Right lobe of liver (tissue), 4 donors: ENCODE measurements at regions not wholly inside any gene's neighbourhood (a gene's known extent, or its start where the extent isn't known, plus 50 kb on each side); places are given as distances from the start of the nearest gene placed in this dataset.

Experiments
- CTCF ChIP-seq, 4 donors: fragments of 200-600 bp in 3 of 4; fragments of 450-650 bp in 1 of 4; IDR thresholded peaks; one replicate each; pipeline versions ENCODE4 v1.5.1 to v1.8.0; 2016 to 2022; ENCODE audit warnings: antibody characterized with exemption in 4 of 4, mild to moderate bottlenecking in 2 of 4
- POLR2A ChIP-seq: fragments of 450-650 bp; IDR thresholded peaks from one replicate; pipeline ENCODE4 v1.6.1; 2017; ENCODE audit warnings: antibody characterized with exemption, mild to moderate bottlenecking
- donor health status: DM: no; HTN: no; CAD: no.
- donor health status: DM: no; HTN: no; CAD: no.
- donor health status: DM: no; HTN: yes; CAD: no.

GRCh38 chr11:126137136-126137535 is 74.3 kb downstream of the RPUSD4 start:
- TF ChIP-seq POLR2A: no peak
- TF ChIP-seq CTCF (IDR thresholded peaks at IDR 0.05): no peak
